ENCODE measurements at regions not wholly inside any gene's neighbourhood (a gene's known extent, or its start where the extent isn't known, plus 50 kb on each side); places are given as distances from the start of the nearest gene placed in this dataset.

DNA sequence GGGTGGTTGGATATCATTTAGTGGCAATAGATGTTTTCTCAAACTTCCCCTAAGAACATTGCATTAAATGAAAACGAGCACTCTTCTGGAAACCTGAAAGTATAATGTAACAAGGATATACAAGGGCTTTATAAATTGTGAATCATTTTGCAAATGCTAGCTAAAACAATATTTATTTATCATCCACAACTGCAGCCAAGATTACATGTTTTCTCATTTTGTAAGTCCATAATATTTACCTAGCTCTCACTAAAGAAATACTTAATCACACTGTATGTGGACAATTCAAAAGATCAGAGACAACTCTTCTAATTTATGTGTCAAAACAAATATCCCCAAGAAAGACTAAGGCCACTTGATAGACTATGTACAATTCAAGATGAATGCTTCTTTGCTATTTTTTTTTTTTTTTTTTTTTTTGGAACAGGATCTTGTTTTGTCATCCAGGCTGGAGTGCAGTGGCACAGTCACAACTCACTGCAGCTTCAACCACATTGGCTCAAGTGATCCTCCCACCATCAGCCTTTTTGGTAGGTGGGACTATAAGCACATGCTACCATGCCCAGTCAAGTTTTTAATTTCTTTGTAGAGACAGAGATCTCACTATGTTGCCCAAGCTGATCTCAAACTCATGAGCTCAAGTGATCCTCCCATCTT lies 427.7 kb upstream of the THBS1 start:
- TF ChIP-seq GATA2 (IDR thresholded peaks at IDR 0.05; ENCODE audit: low read depth, low read length) (no peak), GATA3 (IDR thresholded peaks at IDR 0.05; ENCODE audit: low read depth, low read length) (no peak)

All from SH-SY5Y (cell line).